Suprapubic skin (tissue), 4 donors: ENCODE measurements at regions not wholly inside any gene's neighbourhood (a gene's known extent, or its start where the extent isn't known, plus 50 kb on each side); places are given as distances from the start of the nearest gene placed in this dataset.
"Not testable (repeated sequence)": the region's sequence is repeated elsewhere in the genome, so short reads cannot be mapped to it uniquely, and the experiment has no call there.

Experiments
- DNase-seq, 2 donors: peaks; one replicate each; pipeline ENCODE4 v3.0.0-alpha.2; 2019; ENCODE audit warnings: low spot score in 2 of 2
- H3K27ac ChIP-seq: fragments of 200-600 bp; sonication (generic); one replicate; pipeline ENCODE4 v1.5.1; 2019
- H3K27me3 ChIP-seq: fragments of 200-600 bp; sonication (generic); one replicate; pipeline ENCODE4 v1.5.1; 2019
- H3K36me3 ChIP-seq: fragments of 200-600 bp; sonication (generic); one replicate; pipeline ENCODE4 v1.5.1; 2019
- H3K4me1 ChIP-seq: fragments of 200-600 bp; sonication (generic); one replicate; pipeline ENCODE4 v1.5.1; 2019
- H3K4me3 ChIP-seq: fragments of 200-600 bp; sonication (generic); one replicate; pipeline ENCODE4 v1.5.1; 2019; ENCODE audit warnings: mild to moderate bottlenecking
- H3K9me3 ChIP-seq: fragments of 200-600 bp; sonication (generic); one replicate; pipeline ENCODE4 v1.5.1; 2019
- EP300 ChIP-seq: sonication (generic); formaldehyde crosslinking; IDR thresholded peaks from one replicate; pipeline ENCODE4 v1.6.1; 2017; ENCODE audit warnings: antibody characterized with exemption
- POLR2A ChIP-seq, 2 donors: fragments of 450-650 bp; IDR thresholded peaks; one replicate each; pipeline ENCODE4 v1.6.1; 2017; ENCODE audit warnings: antibody characterized with exemption in 2 of 2, mild to moderate bottlenecking in 2 of 2, moderate library complexity in 2 of 2
- POLR2AphosphoS5 ChIP-seq, 3 donors: sonication (generic); formaldehyde crosslinking; IDR thresholded peaks; one replicate each; pipeline ENCODE4 v1.6.1; 2017; ENCODE audit warnings: antibody characterized with exemption in 3 of 3
- WGBS: methylation state at CpG from one replicate; pipeline ENCODE4 v1.1.5; 2018; 5-methylcytosine and 5-hydroxymethylcytosine counted together
- TF ChIP-seq, protein P1 (sequence below), 2 donors: fragments of 200-600 bp in 1 of 2; fragments of 450-650 bp in 1 of 2; sonication (generic) in 1 of 2; IDR thresholded peaks; one replicate each; pipeline ENCODE4 v1.5.1; 2016 to 2019; ENCODE audit warnings: antibody characterized with exemption in 2 of 2, mild to moderate bottlenecking in 1 of 2, moderate library complexity in 1 of 2

DNA sequence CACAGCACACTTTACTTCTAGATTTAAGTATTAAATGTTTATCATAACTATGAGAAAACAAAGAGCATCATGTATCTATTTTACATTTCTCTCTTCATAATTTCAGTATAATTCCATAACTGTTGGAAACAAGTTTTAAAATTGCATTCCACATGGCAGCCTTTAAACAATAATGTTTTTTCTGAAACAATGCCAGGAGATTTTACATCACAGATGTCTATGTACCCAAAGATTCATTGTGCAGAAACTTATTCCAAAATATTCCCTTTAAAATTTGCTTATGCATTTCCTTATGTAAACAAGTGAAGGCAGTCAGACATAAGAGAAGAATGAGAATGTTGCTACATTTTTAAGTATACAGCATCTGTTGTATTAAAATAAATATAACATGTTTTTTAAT, 324.9 kb upstream of the COL8A1 start:
- Histone ChIP-seq H3K4me1 (no peaks in the 10 kb centered on the region), H3K27me3 (no peaks in the 10 kb centered on the region), H3K9me3 (peaks cover 8% of the 10 kb centered on the region), H3K4me3 (no peak overlapping the region), H3K27ac (no peak overlapping the region), H3K36me3 (no peaks in the 10 kb centered on the region)
- no peak for DNase-seq
- TF ChIP-seq EP300 (no peak), POLR2A (IDR thresholded peaks at IDR 0.05) (no peak), POLR2AphosphoS5 (IDR thresholded peaks at IDR 0.05) (no peak)
- TF ChIP-seq, protein P1, sequence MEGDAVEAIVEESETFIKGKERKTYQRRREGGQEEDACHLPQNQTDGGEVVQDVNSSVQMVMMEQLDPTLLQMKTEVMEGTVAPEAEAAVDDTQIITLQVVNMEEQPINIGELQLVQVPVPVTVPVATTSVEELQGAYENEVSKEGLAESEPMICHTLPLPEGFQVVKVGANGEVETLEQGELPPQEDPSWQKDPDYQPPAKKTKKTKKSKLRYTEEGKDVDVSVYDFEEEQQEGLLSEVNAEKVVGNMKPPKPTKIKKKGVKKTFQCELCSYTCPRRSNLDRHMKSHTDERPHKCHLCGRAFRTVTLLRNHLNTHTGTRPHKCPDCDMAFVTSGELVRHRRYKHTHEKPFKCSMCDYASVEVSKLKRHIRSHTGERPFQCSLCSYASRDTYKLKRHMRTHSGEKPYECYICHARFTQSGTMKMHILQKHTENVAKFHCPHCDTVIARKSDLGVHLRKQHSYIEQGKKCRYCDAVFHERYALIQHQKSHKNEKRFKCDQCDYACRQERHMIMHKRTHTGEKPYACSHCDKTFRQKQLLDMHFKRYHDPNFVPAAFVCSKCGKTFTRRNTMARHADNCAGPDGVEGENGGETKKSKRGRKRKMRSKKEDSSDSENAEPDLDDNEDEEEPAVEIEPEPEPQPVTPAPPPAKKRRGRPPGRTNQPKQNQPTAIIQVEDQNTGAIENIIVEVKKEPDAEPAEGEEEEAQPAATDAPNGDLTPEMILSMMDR (IDR thresholded peaks at IDR 0.05), result no peak

DNA sequence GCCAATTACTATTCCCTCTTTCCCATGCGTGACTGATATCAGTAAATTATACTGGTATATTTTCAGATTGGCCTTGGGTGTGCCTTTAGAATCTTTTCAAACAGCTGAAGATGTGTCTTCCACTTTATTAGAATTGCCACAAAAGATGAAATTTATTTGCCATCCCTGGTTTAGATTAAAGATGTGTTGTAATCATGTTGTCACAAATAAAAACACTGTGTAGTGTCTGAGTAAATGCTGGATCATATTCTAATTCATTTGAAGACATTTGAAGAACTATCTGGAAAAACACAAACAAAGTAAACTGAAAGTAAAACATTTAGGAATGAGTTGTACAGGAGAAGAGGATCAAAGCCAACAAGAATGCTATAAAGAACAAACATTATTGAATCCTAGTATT, 339.7 kb upstream of the COL8A1 start:
- no peaks in the 10 kb centered on the region for H3K27me3 ChIP-seq
- H3K36me3 ChIP-seq, result no peaks in the 10 kb centered on the region
- no peak for DNase-seq
- peaks cover 3% of the 10 kb centered on the region for H3K4me1 ChIP-seq
- H3K27ac ChIP-seq, result no peak overlapping the region
- WGBS, result 78% methylated on average over 1 of the region's 1 CpG
- no peak overlapping the region for H3K4me3 ChIP-seq
- no peaks in the 10 kb centered on the region for H3K9me3 ChIP-seq
- no peak for TF ChIP-seq POLR2AphosphoS5 (IDR thresholded peaks at IDR 0.05)
- no peak for TF ChIP-seq EP300
- TF ChIP-seq POLR2A (IDR thresholded peaks at IDR 0.05), result no peak
- TF ChIP-seq, protein P1 (IDR thresholded peaks at IDR 0.05), result no peak

DNA sequence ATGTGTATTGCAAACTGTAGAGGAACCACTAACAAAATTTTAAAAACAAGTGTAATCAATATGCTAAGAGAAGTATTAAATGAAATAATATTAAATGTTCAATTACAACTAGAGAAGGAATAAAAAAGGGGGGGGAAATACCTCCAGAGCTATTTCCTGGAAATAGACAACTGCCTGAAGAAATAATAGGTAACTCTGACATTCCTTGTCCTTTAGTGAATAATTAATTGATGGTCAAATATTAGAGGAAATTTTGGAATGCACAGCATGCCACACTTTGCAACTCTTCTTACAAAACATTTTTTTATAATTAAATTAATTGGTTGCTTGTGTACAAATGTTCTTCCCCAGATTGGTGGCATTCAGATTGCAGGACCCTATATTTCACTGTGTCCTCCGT, 342.6 kb upstream of the COL8A1 start:
- H3K4me1 ChIP-seq, result peaks cover 3% of the 10 kb centered on the region
- no peak overlapping the region for H3K4me3 ChIP-seq
- no peak overlapping the region for H3K27ac ChIP-seq
- H3K36me3 ChIP-seq, result no peaks in the 10 kb centered on the region
- TF ChIP-seq, protein P1 (IDR thresholded peaks at IDR 0.05), result no peak
- TF ChIP-seq POLR2A (IDR thresholded peaks at IDR 0.05) (no peak), EP300 (no peak), POLR2AphosphoS5 (IDR thresholded peaks at IDR 0.05) (no peak)
- WGBS, result 90% methylated on average over 1 of the region's 1 CpG
- no peaks in the 10 kb centered on the region for H3K9me3 ChIP-seq
- no peaks in the 10 kb centered on the region for H3K27me3 ChIP-seq
- no peak for DNase-seq

DNA sequence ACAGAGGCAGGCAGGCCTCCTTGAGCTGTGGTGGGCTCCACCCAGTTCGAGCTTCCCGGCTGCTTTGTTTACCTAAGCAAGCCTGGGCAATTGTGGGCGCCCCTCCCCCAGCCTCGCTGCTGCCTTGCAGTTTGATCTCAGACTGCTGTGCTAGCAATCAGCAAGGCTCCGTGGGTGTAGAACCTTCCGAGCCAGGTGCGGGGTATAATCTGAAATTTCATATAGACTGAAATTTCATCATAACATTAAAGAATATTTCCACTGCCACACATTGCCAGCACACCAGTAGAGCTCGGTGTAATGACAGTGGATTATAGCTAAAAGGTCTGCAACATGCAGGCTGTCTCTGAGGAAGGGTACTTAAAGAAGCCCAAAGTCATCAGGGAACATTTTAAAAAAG, 344.3 kb upstream of the COL8A1 start:
- 35% methylated on average over 3 of the region's 8 CpGs for WGBS
- not testable (repeated sequence) for H3K4me1 ChIP-seq, H3K36me3 ChIP-seq, H3K27me3 ChIP-seq, H3K27ac ChIP-seq, H3K9me3 ChIP-seq, H3K4me3 ChIP-seq, DNase-seq

DNA sequence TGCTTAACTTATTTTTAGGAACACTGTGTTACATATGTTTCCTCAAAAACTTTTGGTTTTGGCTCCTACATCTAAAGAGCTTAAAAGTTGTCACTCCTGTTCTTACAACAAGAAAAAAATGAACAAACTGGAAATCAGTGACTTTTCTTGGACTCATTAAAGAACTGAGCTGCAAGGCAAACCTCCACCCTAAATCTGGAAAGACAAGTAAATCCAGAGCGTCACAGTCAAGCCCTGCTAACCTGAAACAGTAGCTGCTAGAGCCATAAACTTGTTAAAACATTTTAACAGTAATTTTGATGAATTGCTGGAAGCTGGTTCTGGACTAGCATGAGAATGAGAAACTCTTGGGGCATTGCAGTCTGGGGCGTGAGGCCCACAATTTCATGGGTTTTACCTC, 350.5 kb upstream of the COL8A1 start:
- Histone ChIP-seq H3K27me3 (no peaks in the 10 kb centered on the region), H3K4me3 (no peak overlapping the region), H3K36me3 (no peaks in the 10 kb centered on the region), H3K27ac (no peak overlapping the region), H3K4me1 (no peaks in the 10 kb centered on the region), H3K9me3 (no peaks in the 10 kb centered on the region)
- 30% methylated on average over 2 of the region's 2 CpGs for WGBS
- TF ChIP-seq POLR2A (IDR thresholded peaks at IDR 0.05), result no peak
- DNase-seq, result no peak

DNA sequence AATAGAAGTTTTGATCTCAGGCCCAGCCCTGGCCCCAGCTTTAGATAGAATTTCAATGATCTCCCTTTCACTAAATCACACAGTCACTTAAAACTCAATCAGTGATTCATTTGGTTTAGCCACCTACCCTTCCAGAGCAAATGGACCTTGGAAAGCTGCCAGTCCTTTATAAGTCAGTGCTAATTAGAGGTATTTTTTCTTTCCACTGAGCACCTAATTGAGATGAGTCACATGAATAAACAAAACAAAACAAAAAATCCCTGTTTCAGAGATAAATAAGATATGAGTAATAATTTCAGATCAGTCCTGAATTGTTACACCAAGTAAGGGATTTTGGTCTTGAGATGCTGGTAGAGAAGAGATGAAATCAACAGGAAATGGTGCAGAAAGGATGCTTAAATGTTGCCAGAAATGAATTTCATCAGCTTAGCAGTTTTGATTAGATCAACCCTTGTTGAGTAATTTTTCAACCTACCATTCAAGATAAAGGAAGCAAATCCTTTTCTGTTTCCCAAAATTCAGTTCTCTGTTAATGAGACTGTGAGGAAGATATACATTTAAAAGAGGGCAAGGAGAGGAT, 352.0 kb upstream of the COL8A1 start:
- Histone ChIP-seq H3K4me3 (no peak overlapping the region), H3K36me3 (no peaks in the 10 kb centered on the region), H3K4me1 (no peaks in the 10 kb centered on the region), H3K27ac (no peak overlapping the region), H3K27me3 (no peaks in the 10 kb centered on the region), H3K9me3 (no peaks in the 10 kb centered on the region)
- TF ChIP-seq POLR2AphosphoS5 (IDR thresholded peaks at IDR 0.05), result no peak
- no peak for DNase-seq

DNA sequence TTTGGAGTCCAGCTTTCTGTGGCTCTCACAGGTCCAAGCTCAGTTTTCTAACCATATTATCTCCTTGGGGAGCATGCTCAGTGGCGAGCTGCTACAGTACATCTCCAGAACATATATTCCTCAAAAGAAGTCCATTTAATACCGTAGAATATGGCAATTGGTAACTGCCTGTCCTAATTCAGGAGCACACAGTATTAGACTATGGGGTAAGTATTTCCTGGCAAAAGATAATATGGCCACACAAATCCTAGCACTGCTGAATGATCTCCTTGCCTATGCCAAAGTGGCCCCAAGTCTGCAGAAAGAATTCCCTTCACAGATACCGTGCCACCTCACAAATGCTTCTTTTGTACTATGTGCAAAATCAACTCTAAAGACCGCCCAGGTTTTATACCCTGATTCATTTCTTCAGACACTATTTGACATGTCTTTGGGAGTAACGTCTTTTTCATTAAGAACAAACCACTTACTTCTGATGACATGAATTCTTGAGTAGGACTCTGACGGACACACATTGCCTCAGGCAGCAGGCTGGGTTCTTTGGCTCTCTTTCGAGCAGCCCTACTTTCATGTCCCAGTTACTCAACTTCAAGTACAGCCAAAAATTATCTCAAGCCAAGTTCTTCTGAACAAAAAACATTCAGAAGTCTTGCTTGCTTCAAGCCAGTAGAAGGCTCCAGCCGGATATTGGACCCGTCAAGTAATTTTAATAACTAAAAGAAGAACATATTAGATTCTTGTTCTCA, 368.3 kb upstream of the DCBLD2 start:
- Histone ChIP-seq H3K27ac (no peak overlapping the region), H3K9me3 (no peaks in the 10 kb centered on the region), H3K4me3 (no peak overlapping the region), H3K27me3 (no peaks in the 10 kb centered on the region), H3K4me1 (peaks cover 11% of the 10 kb centered on the region), H3K36me3 (no peaks in the 10 kb centered on the region)
- peak in 1 of 3 donors; percentile 59 for TF ChIP-seq POLR2AphosphoS5 (IDR thresholded peaks at IDR 0.05)
- TF ChIP-seq, protein P1 (IDR thresholded peaks at IDR 0.05), result no peak
- no peak for TF ChIP-seq POLR2A (IDR thresholded peaks at IDR 0.05)
- no peak for TF ChIP-seq EP300
- DNase-seq, result peak in 1 of 2 donors; percentile 62
- 44% methylated on average over 9 of the region's 9 CpGs for WGBS
